Ishikawa (cell line): ENCODE measurements at regions not wholly inside any gene's neighbourhood (a gene's known extent, or its start where the extent isn't known, plus 50 kb on each side); places are given as distances from the start of the nearest gene placed in this dataset.

Experiments
- MAX ChIP-seq: IDR thresholded peaks from 2 replicates; pipeline ENCODE4 v1.6.1; 2012
- RAD21 ChIP-seq: IDR thresholded peaks from 2 replicates; pipeline ENCODE4 v1.6.1; 2012; ENCODE audit warnings: low read depth
- TCF12 ChIP-seq: IDR thresholded peaks from 2 replicates; pipeline ENCODE4 v1.6.1; 2012; ENCODE audit warnings: low read depth
- TEAD4 ChIP-seq: IDR thresholded peaks from 2 replicates; pipeline ENCODE4 v1.6.1; 2012

- no peak for TF ChIP-seq TCF12
- no peak for TF ChIP-seq TEAD4
- no peak for TF ChIP-seq RAD21
- TF ChIP-seq MAX, result no peak
Observed at GRCh38 chr9:38192731-38193265, 123.8 kb upstream of the SHB start.
